Fibroblast of mammary gland (primary cell): ENCODE measurements at regions not wholly inside any gene's neighbourhood (a gene's known extent, or its start where the extent isn't known, plus 50 kb on each side); places are given as distances from the start of the nearest gene placed in this dataset.
"Not testable (repeated sequence)": the region's sequence is repeated elsewhere in the genome, so short reads cannot be mapped to it uniquely, and the experiment has no call there.

ENCODE experiments used
- DNase-seq: peaks from one replicate; pipeline ENCODE4 v3.0.0-alpha.2; 2010; ENCODE audit warnings: low read depth
- H3K4me3 ChIP-seq: 2 replicates; pipeline ENCODE4 v1.5.1; 2011; ENCODE audit warnings: low read depth, mild to moderate bottlenecking, low read length, moderate library complexity; ENCODE audit not compliant: control insufficient read depth
- CTCF ChIP-seq: conservative IDR thresholded peaks from 2 replicates; pipeline ENCODE4 v1.5.1; 2011; ENCODE audit warnings: low read depth, low read length, inconsistent platforms; ENCODE audit not compliant: control insufficient read depth, insufficient read depth

DNA sequence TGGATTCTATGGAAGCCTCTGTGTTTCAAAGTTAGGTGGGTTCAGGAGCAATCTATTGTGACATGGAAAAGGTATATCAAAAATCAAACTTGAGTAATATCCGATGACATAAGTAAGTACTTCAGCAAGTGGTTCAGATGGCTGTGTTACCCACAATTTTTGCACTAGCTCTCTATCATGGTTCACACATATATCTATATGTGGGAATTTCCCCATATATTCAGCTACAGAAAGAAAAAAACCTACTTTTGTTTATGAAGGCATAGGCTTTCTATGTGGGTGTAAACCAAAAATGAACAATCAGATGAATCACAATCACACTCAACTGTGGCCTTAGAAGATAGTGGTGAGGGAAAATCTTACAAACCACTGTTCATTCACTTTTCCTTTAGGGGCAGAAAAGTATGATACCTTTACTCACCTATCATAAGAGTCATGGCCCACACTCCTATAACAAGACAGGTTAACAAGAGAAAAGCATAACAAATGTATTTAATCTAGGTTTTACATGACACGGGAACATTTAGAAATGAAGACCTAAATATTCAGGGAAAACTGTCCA lies 449.6 kb upstream of the HTR1E start:
- no peak for TF ChIP-seq CTCF
- H3K4me3 ChIP-seq = no peak overlapping the region
- DNase-seq = no peak

DNA sequence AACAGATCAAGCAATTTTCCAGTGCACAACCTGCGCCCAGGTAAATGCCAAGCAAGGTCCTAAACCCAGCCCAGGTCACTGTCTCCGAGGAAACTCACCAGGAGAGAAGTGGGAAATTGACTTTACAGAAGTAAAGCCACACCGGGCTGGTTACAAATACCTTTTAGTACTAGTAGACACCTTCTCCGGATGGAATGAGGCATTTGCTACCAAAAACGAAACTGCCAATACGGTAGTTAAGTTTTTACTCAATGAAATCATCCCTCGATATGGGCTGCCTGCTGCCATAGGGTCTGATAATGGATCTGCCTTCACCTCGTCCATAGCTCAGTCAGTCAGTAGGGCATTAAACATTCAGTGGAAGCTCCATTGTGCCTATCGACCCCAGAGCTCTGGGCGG lies 459.0 kb upstream of the HTR1E start:
- DNase-seq, H3K4me3 ChIP-seq: not testable (repeated sequence)

DNA sequence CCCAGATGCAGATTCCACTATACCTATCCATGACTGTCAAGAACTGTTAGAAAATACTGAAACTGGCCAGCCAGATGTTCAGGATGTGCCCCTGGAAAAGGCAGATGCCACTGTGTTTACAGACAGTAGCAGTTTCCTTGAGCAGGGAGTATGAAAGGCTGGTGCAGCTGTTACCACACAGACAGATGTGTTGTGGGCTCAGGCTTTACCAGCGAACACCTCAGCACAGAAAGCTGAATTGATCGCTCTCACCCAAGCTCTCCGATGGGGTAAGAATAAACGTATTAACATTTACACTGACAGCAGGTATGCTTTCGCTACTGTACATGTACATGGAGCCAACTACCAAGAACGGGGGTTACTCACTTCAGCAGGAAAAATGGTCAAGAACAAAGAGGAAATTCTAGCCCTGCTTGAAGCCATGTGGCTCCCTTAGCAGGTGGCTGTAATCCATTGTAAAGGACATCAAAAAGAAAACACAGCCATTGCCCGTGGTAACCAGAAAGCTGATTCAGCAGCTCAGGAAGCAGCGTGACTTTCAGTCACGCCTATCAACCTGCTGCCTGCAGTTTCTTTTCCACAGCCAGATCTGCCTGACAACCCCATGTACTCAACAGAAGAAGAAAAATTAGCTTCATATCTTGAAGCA lies 459.7 kb upstream of the HTR1E start:
- DNase-seq = no peak
- H3K4me3 ChIP-seq = no peak overlapping the region
- no peak for TF ChIP-seq CTCF

- no peak for DNase-seq
- TF ChIP-seq CTCF = no peak
- no peak overlapping the region for H3K4me3 ChIP-seq
Measured at GRCh38 chr6:86476311-86476710, 461.0 kb upstream of the HTR1E start.

DNA sequence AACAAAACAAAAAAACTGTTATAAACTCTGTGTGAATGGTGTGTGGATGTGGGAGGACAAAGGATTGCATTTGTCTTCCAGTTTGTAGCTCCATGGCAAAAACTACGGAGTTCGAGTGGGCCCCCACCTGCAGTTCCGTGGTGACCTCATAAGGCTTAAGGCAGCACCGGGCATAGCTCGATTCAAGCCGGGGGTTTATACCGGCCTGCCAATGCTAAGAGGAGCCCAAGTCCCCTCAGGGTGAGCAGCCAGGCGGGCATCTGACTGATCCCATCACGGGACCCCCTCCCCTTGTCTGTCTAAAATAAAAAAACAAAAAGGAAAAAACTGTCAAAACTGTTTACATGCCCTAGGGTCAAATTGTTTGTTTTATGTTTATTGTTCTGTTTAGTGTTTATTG lies 463.2 kb upstream of the HTR1E start:
- no peak overlapping the region for H3K4me3 ChIP-seq
- DNase-seq = no peak
- no peak for TF ChIP-seq CTCF

- TF ChIP-seq CTCF = no peak
- no peak overlapping the region for H3K4me3 ChIP-seq
- no peak for DNase-seq
Measured at GRCh38 chr6:86471791-86472190, 465.5 kb upstream of the HTR1E start.

DNA sequence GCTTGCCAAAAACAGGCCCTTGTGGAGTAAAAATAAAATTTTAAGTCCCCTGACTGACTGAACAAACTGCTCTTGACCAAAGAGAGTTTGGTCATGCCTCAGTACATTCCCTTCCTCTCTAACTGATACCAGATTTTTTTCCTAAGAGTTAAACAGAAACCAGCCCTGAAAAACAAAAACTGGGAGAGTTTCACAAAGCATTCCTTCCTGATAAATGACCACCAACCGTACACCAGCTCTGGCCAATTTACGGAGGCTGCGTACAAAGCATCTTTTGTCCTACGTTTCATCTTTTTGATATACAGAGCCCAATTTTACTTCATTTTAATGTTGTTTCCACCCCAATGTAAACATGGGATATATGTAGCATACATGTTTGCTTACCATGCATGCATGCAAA lies 477.4 kb upstream of the HTR1E start:
- TF ChIP-seq CTCF = no peak
- H3K4me3 ChIP-seq = no peak overlapping the region
- DNase-seq = no peak
